ENCODE measurements at regions not wholly inside any gene's neighbourhood (a gene's known extent, or its start where the extent isn't known, plus 50 kb on each side); places are given as distances from the start of the nearest gene placed in this dataset.

DNA sequence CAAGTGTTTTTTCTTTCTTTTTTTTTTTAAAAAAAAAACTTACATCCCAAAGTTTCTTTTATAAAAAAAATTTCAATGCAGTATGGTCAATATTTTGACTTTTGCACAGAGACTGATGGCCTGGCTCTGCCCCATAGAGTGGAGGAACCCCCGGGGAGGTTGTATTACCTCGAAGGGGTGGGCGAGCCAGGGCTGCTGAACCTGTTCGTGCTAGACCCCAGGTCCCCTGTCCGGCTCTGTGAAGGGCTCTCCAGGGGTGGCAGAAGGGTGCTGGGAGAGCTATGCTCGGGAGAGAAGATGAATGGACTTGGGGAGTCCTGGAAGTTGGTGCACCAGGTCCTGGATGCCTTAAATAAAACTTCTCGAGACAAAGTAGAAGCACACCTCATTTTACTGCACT lies 446.4 kb upstream of the KLF6 start:
- TF ChIP-seq, protein P1, sequence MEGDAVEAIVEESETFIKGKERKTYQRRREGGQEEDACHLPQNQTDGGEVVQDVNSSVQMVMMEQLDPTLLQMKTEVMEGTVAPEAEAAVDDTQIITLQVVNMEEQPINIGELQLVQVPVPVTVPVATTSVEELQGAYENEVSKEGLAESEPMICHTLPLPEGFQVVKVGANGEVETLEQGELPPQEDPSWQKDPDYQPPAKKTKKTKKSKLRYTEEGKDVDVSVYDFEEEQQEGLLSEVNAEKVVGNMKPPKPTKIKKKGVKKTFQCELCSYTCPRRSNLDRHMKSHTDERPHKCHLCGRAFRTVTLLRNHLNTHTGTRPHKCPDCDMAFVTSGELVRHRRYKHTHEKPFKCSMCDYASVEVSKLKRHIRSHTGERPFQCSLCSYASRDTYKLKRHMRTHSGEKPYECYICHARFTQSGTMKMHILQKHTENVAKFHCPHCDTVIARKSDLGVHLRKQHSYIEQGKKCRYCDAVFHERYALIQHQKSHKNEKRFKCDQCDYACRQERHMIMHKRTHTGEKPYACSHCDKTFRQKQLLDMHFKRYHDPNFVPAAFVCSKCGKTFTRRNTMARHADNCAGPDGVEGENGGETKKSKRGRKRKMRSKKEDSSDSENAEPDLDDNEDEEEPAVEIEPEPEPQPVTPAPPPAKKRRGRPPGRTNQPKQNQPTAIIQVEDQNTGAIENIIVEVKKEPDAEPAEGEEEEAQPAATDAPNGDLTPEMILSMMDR (IDR thresholded peaks at IDR 0.05) = no peak
- no peak for TF ChIP-seq POLR2A (IDR thresholded peaks at IDR 0.05)

Data from testis (tissue), 2 donors.